ENCODE measurements at regions not wholly inside any gene's neighbourhood (a gene's known extent, or its start where the extent isn't known, plus 50 kb on each side); places are given as distances from the start of the nearest gene placed in this dataset.
A peak's percentile ranks its signal among the peaks of the same experiment; 100 is the strongest.

GRCh38 chr18:27826101-27826500, 350.8 kb downstream of the CDH2 start:
- no peak for DNase-seq (ENCODE audit: low spot score)

GRCh38 chr18:27825689-27826088, 351.2 kb downstream of the CDH2 start:
- no peak for DNase-seq (ENCODE audit: low spot score)

DNA sequence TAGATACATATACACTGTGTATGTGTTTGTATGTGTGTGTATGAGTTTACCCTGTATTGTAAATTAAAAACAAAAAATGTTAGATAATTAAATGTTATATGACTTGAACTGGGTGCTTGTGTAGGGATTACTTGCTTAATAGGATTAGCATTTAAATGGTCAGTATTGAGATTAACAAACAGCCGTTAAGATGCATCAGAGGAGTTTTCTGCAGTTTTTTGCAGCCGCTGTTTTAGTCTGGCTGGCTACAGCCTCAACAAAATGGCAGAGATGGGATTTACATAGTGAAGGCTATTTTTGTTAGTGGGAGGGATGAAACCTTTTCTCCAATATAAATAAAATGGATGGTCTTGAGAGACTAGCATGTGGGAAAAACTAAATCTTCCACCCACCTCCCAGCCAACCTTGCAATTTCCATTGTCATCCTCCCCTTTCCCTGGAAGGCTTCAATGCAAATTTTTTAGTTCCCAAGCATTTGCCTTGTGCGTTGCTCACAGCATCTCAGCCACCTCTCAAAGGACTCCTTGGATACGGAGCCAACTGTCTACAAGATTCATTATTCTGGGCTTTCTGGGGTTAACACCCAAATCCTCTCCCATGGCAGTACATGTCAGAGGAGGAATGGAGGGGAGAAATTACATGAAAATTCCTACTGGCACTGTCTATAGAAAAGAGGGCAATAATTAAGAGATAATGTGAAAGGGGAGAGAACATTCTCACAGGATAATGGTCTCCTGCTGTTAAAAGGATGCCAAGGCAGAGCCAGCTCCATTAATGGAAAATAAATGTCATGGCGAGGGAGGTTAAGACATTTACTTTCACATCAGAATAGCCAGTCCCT, 351.9 kb downstream of the CDH2 start:
- no peak for DNase-seq (ENCODE audit: low spot score)

DNA sequence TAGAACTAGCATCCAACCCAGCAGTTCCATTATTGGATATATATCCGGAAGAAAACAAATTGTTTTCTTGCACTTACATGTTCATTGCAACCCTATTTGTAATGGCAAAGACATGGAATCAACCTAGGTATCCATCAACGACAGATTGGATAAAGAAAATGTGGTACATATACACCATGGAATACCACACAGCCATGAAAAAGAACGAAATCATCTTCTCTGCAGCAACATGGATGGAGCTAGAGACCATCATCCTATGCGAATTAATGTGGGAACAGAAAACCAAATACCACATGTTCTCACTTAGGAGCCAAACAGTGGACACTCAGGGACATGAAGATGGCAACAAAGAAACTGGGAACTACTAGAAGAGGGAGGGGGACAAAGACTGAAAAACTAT, 352.7 kb downstream of the CDH2 start:
- no peak for DNase-seq (ENCODE audit: low spot score)

GRCh38 chr18:27823053-27823452, 353.9 kb downstream of the CDH2 start:
- DNase-seq (ENCODE audit: low spot score): no peak

DNA sequence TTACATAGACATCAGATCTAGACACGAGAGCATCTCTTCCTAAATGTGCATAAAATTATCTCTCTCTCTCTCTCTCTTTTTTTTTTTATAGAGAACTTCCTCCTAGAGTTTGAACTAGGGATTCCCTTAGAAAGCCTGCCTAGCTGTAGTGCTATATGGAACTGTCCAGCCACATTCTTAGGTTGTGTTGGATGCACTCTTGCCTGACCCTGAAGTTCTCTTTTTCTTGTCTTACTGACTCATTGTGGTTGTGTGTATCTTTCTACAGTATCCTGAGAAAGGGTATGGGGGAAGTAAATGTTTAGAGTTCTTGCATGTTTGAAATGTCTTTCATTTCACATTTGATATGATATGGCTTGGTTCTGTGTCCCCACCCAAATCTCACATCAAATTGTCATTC, 368.2 kb downstream of the CDH2 start:
- no peak for DNase-seq (ENCODE audit: low spot score)

DNA sequence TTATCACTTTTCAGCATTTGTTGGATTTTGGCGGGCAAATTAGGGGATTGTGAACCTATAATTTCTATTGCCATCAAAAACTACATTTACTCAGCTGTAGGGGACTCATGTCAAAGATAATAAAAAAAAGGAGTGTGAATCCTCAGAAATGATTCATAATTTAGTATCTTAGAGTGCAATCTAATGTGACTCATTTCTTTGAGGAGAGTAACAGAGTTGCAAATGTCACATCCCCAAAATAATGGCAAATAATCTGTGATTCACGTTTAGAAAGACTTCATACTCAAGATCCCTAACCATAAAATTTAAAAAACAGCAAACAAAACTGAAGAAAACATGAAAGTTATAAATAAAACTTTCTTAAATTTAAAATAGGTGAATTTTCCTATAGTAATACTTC, 373.0 kb downstream of the CDH2 start:
- no peak for DNase-seq (ENCODE audit: low spot score)

DNA sequence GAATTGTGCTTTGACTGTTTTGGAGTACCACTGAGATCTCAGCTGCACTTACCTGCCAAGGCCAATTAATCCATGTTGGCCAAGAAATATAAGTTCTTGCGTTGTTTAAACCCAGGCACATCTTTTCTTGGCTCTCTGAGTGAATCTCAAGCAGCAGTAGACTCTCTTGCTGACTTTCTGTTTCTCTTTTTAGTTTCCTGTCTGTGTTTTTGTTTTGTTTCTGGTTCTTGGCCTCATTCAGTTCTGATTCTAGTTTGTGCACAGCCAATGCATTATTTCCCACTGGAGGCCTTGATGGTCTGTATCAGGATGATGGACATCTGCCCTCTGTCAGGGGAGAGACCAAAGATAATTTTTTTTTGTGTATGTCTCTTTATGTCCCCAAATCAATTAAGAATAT, 379.4 kb downstream of the CDH2 start:
- DNase-seq (ENCODE audit: low spot score): no peak

GRCh38 chr18:27794181-27794926, 382.6 kb downstream of the CDH2 start:
- no peak for DNase-seq (ENCODE audit: low spot score)

DNA sequence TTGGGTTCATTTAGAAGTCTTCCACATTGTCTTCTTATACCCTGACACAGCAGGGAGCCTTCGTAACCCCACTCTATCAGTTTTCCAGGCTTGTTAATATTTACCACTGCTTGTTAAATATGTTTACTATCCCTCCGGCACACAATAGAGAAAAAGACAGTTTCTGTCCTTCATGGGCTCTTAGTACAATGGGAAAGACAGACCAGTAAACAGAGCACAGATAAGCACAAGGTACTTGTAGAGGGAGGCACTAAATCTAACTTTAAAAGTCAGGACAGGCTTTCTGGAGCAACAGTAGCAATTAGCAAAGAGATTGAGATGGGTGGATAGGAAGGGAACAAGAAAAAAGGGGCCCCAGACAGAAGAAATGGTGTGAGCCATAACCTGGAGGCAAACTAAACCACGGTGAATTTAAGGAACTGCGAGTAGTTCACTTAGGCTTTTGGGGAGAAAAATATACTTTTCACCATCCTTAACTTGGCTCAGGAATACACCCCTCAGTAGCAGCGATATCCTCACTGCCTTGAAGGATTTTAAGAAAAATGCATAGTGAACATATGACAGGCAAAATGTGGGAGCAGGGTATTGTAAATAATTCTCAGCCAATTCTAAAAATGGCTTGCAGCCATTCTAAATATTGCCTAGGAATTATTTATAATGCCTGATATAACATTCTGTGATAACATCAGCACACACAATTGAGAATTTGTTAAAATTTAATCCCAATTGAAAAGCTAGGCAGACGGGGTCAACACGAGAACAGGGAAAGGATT, 383.7 kb downstream of the CDH2 start:
- DNase-seq (ENCODE audit: low spot score): no peak

- no peak for DNase-seq (ENCODE audit: low spot score)
These were observed 387.5 kb downstream of the CDH2 start for GRCh38 chr18:27789406-27789805.

DNA sequence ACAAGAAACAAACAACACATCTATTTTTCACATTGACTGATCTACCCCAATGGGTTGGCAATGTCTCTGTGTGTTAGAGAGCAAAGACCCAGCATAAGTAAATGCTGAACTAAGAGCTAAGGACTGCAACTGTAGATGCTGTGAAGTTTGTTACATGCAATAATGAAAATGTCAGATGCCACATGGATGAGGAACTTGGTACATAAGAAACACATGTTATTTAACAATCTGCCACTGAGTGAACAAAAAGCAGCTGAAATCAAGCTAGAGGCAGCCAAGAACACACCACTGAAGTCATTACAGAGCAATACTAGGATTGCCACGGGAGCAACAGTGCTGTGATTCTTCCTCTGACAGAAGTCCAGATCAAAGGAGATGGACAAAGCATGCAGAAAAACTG, 389.4 kb downstream of the CDH2 start:
- no peak for DNase-seq (ENCODE audit: low spot score)

GRCh38 chr18:27785815-27786471, 391.0 kb downstream of the CDH2 start:
- no peak for DNase-seq (ENCODE audit: low spot score)

DNA sequence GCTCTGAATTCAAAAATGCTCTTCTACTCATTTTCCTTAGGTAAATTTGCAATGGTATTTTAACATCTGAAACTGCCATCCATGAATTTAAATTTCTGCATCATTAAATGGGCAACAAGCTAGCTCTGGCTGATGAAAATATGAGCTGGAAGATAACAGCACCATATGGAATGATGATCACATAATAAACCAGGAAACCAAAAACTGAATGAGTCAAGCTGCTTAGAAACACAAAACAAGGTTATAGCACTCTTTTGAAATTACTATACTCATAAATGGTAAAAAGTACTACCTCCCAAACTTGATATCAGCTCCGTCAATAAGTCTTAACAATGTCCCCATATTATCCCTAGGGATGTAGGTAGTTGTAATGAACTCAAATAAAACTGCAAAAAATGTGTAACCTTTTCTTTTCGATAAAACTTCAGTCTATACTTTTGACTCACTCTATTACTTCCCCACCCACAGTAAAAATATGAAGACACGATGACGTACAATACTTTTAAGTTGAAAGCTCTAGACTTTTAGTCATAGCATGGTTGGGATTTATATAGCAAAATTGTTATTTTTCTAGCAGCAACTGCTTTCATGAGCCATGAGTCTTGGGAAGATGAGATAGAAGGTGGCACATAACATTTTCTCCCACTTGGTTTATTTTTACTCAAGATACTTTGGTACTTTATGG, 396.7 kb downstream of the CDH2 start:
- DNase-seq (ENCODE audit: low spot score): no peak

- DNase-seq (ENCODE audit: low spot score): no peak
These were observed 398.0 kb downstream of the CDH2 start for GRCh38 chr18:27778925-27779324.

DNA sequence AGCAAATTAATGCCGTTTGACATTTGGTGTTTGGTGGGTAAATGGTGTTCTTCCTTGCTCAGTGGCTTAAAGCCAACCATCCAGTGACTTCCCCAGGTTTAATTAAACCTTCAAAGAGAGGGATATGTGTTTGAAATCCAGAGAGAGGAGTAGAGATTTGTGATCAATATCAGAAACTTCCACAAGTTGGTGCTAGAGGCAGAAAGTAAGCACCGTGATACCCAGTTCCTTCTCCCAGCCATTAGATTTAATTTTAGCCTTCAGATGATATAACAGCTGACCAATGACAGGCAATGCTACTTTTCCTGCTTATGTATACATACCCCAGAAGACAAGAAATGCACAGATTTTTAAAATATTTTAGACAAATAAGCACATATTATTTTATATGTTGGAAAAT, 398.5 kb downstream of the CDH2 start:
- DNase-seq (ENCODE audit: low spot score): peak; percentile 8

DNA sequence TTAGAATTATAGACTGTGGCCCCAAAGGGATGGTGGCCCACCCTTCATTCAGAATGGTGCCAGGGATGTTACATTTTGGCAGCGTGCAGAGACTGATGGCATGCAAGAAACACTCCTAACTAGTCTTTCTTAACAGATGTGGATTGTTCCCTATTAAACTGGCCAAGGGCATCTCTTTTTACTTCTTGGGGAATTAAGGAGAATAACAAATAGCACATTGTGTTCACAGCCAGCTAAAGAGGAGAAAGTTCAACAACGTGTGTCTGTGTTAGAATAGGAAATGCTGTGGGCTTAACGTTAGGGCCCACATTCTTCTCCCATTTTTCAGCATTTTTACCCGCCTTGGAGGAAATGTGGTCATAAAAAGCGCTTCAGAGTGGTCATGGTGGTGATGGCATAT, 404.8 kb downstream of the CDH2 start:
- DNase-seq (ENCODE audit: low spot score): no peak

GRCh38 chr18:27771571-27771970, 405.4 kb downstream of the CDH2 start:
- DNase-seq (ENCODE audit: low spot score): no peak

DNA sequence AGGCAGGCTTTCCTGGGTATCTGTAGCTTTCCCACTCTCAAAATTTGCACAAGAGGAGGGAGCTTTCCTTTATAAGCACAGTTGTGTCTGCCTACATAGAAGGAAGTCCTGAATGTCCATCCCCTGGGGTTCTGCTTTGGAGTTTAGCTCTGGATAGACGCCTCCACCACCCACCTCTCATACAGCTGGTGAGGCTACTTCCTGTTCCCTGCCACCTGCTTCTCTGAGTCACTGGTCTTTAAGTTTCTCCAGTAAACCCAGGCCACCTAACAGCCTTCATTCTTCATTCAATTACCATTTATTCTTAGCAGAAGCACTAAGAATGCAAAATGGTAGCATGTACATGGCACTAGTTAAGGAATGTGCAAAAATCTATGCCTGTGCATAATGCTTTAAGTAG, 407.8 kb downstream of the CDH2 start:
- DNase-seq (ENCODE audit: low spot score): no peak

DNA sequence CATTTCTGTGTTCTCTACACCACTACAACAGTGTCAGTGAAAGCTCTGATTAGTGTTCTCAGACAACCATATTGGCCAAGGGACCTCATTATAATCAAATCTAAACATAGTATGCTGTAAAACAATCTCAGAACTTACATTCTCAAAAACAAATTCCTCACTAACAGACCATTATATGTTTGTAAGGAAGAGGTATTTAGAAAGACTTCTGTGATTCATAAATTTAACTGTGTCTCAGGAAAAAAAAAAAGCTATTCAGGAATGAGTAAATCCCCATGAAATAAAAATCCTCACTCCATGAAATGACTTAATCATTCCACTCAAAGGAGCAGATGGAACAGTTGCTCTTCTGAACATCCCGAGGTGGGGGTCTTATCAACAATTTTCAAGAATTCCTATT, 413.0 kb downstream of the CDH2 start:
- no peak for DNase-seq (ENCODE audit: low spot score)

- DNase-seq (ENCODE audit: low spot score): no peak
These were observed 413.6 kb downstream of the CDH2 start for GRCh38 chr18:27763341-27763740.

Measured in H4 (cell line).